ENCODE measurements at regions not wholly inside any gene's neighbourhood (a gene's known extent, or its start where the extent isn't known, plus 50 kb on each side); places are given as distances from the start of the nearest gene placed in this dataset.

GRCh38 chr5:158313027-158313732, 454.2 kb upstream of the CLINT1 start:
- no peak overlapping the region for H3K4me3 ChIP-seq (ENCODE audit: low read depth, low read length)

GRCh38 chr5:158309088-158309807, 450.3 kb upstream of the CLINT1 start:
- TF ChIP-seq CTCF (IDR thresholded peaks at IDR 0.05; ENCODE audit: borderline replicate concordance, insufficient read depth, low read depth, low read length): no peak
- no peak overlapping the region for H3K4me3 ChIP-seq (ENCODE audit: low read depth, low read length)

More at GRCh38 chr5:158313027-158313732, 454.2 kb upstream of the CLINT1 start:
- TF ChIP-seq CTCF (IDR thresholded peaks at IDR 0.05; ENCODE audit: borderline replicate concordance, insufficient read depth, low read depth, low read length): no peak

GRCh38 chr5:158308429-158309025, 449.6 kb upstream of the CLINT1 start:
- TF ChIP-seq CTCF (IDR thresholded peaks at IDR 0.05; ENCODE audit: borderline replicate concordance, insufficient read depth, low read depth, low read length): no peak
- no peak overlapping the region for H3K4me3 ChIP-seq (ENCODE audit: low read depth, low read length)

GRCh38 chr5:158305861-158306260, 446.9 kb upstream of the CLINT1 start:
- TF ChIP-seq CTCF (IDR thresholded peaks at IDR 0.05; ENCODE audit: borderline replicate concordance, insufficient read depth, low read depth, low read length): no peak
- no peak overlapping the region for H3K4me3 ChIP-seq (ENCODE audit: low read depth, low read length)

GRCh38 chr5:158304607-158305006, 445.7 kb upstream of the CLINT1 start:
- TF ChIP-seq CTCF (IDR thresholded peaks at IDR 0.05; ENCODE audit: borderline replicate concordance, insufficient read depth, low read depth, low read length): no peak
- H3K4me3 ChIP-seq (ENCODE audit: low read depth, low read length): no peak overlapping the region

- TF ChIP-seq CTCF (IDR thresholded peaks at IDR 0.05; ENCODE audit: borderline replicate concordance, insufficient read depth, low read depth, low read length): no peak
- H3K4me3 ChIP-seq (ENCODE audit: low read depth, low read length): no peak overlapping the region
Measured at GRCh38 chr5:158303883-158304282, 444.9 kb upstream of the CLINT1 start.
